ENCODE measurements at regions not wholly inside any gene's neighbourhood (a gene's known extent, or its start where the extent isn't known, plus 50 kb on each side); places are given as distances from the start of the nearest gene placed in this dataset.

- no peak for TF ChIP-seq CTCF (conservative IDR thresholded peaks at IDR 0.05)
- no peak for TF ChIP-seq ZFX (IDR thresholded peaks at IDR 0.05)
Observed at GRCh38 chr11:23673366-23673765, 813.1 kb upstream of the CCDC179 start.

All from C4-2B (cell line).